ENCODE measurements at regions not wholly inside any gene's neighbourhood (a gene's known extent, or its start where the extent isn't known, plus 50 kb on each side); places are given as distances from the start of the nearest gene placed in this dataset.

DNA sequence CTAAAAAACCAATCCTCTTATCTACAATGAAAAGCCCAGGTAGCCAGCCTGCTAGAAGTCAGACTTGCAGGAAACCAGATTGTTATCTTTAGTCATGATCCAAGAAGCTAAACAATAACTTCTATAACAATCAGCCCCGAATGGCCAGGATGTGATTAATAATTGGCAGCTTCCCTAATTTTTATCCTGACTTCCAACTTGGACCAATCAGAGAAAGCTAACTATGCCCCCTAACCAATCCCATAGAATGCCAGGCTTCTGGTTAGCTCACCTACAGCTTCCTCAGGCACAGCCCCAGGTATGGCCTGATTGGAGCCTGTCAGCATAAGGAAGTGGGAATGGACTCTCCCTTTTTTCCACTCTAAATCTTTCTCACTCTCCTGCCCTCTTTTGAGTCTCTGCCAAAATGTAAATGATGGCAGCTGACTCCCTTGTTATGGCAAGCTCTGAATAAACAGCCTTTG, 394.9 kb downstream of the DLEU7 start:
- Histone ChIP-seq H3K4me3 (no peak overlapping the region), H3K4me1 (ENCODE audit: insufficient read depth) (peaks cover 8% of the 10 kb centered on the region), H2AFZ (no peak overlapping the region), H3K27ac (no peak overlapping the region), H4K20me1 (ENCODE audit: insufficient read depth, poor library complexity, severe bottlenecking) (no peaks in the 10 kb centered on the region), H3K79me2 (no peaks in the 10 kb centered on the region), H3K9me2 (replicated peaks; ENCODE audit: insufficient read depth) (no peaks in the 10 kb centered on the region), H3K27me3 (no peaks in the 10 kb centered on the region), H3K36me3 (replicated peaks; ENCODE audit: insufficient read depth, low read depth) (no peaks in the 10 kb centered on the region), H3K4me2 (no peak overlapping the region), H3K9me3 (ENCODE audit: low read depth) (no peaks in the 10 kb centered on the region)
- TF ChIP-seq EZH2 (IDR thresholded peaks at IDR 0.05; ENCODE audit: borderline replicate concordance), result no peak
- no peak for TF ChIP-seq CTCF (IDR thresholded peaks at IDR 0.05; ENCODE audit: poor library complexity)
- no peak for TF ChIP-seq EZH2phosphoT487 (IDR thresholded peaks at IDR 0.05; ENCODE audit: low read depth, severe bottlenecking, unreplicated experiment)
- WGBS (ENCODE audit: low lambda C conversion rate, missing lambda C conversion rate), result 33% methylated on average over 1 of the region's 1 CpG
- DNase-seq (ENCODE audit: low spot score), result no peak

- Histone ChIP-seq H3K9me2 (replicated peaks; ENCODE audit: insufficient read depth) (no peaks in the 10 kb centered on the region), H4K20me1 (ENCODE audit: insufficient read depth, poor library complexity, severe bottlenecking) (no peaks in the 10 kb centered on the region), H3K4me2 (no peak overlapping the region), H3K27ac (no peak overlapping the region), H3K4me3 (no peak overlapping the region), H3K36me3 (replicated peaks; ENCODE audit: insufficient read depth, low read depth) (no peaks in the 10 kb centered on the region), H3K9me3 (ENCODE audit: low read depth) (no peaks in the 10 kb centered on the region), H3K27me3 (no peaks in the 10 kb centered on the region), H3K79me2 (no peaks in the 10 kb centered on the region), H3K4me1 (ENCODE audit: insufficient read depth) (peaks cover 8% of the 10 kb centered on the region), H2AFZ (no peak overlapping the region)
- TF ChIP-seq CTCF (IDR thresholded peaks at IDR 0.05; ENCODE audit: poor library complexity), result no peak
- TF ChIP-seq EZH2phosphoT487 (IDR thresholded peaks at IDR 0.05; ENCODE audit: low read depth, severe bottlenecking, unreplicated experiment), result no peak
- TF ChIP-seq EZH2 (IDR thresholded peaks at IDR 0.05; ENCODE audit: borderline replicate concordance), result no peak
- WGBS (ENCODE audit: low lambda C conversion rate, missing lambda C conversion rate), result 98% methylated on average over 2 of the region's 2 CpGs
- no peak for DNase-seq (ENCODE audit: low spot score)
These were observed 394.0 kb downstream of the DLEU7 start for GRCh38 chr13:50449465-50449864.

DNA sequence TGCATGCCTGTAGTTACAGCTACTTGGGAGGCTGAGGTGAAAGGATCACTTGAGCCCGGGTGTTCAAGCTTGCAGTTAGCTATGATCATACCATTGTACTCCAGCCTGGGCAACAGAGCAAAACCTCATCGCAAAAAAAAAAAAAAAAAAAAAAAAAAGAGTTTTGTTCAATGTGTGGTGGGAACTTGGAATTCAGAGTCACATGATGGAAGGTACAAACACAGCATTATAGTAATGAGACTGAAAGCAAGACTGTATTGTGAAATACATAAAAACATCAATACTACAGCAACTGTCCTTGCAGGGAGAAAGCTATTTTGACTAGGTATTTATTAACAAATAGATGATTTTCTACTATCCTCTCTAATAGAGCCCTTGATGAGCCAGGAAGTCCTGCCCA, 393.2 kb downstream of the DLEU7 start:
- H3K79me2 ChIP-seq, result no peaks in the 10 kb centered on the region
- no peak overlapping the region for H3K27ac ChIP-seq
- no peaks in the 10 kb centered on the region for H4K20me1 ChIP-seq (ENCODE audit: insufficient read depth, poor library complexity, severe bottlenecking)
- H2AFZ ChIP-seq, result no peak overlapping the region
- no peaks in the 10 kb centered on the region for H3K9me2 ChIP-seq (replicated peaks; ENCODE audit: insufficient read depth)
- no peaks in the 10 kb centered on the region for H3K27me3 ChIP-seq
- TF ChIP-seq CTCF (IDR thresholded peaks at IDR 0.05; ENCODE audit: poor library complexity), result no peak
- no peak for TF ChIP-seq EZH2phosphoT487 (IDR thresholded peaks at IDR 0.05; ENCODE audit: low read depth, severe bottlenecking, unreplicated experiment)
- H3K4me1 ChIP-seq (ENCODE audit: insufficient read depth), result peaks cover 8% of the 10 kb centered on the region
- DNase-seq (ENCODE audit: low spot score), result no peak
- no peak overlapping the region for H3K4me2 ChIP-seq
- H3K36me3 ChIP-seq (replicated peaks; ENCODE audit: insufficient read depth, low read depth), result no peaks in the 10 kb centered on the region
- no peak overlapping the region for H3K4me3 ChIP-seq
- no peaks in the 10 kb centered on the region for H3K9me3 ChIP-seq (ENCODE audit: low read depth)
- 100% methylated on average over 2 of the region's 2 CpGs for WGBS (ENCODE audit: low lambda C conversion rate, missing lambda C conversion rate)

GRCh38 chr13:50451609-50452008, 391.9 kb downstream of the DLEU7 start:
- H4K20me1 ChIP-seq (ENCODE audit: insufficient read depth, poor library complexity, severe bottlenecking), result no peaks in the 10 kb centered on the region
- H3K9me3 ChIP-seq (ENCODE audit: low read depth), result no peaks in the 10 kb centered on the region
- H3K4me1 ChIP-seq (ENCODE audit: insufficient read depth), result peaks cover 8% of the 10 kb centered on the region
- no peaks in the 10 kb centered on the region for H3K79me2 ChIP-seq
- WGBS (ENCODE audit: low lambda C conversion rate, missing lambda C conversion rate), result 82% methylated on average over 3 of the region's 3 CpGs
- H2AFZ ChIP-seq, result no peak overlapping the region
- no peak overlapping the region for H3K27ac ChIP-seq
- no peaks in the 10 kb centered on the region for H3K9me2 ChIP-seq (replicated peaks; ENCODE audit: insufficient read depth)
- H3K27me3 ChIP-seq, result no peaks in the 10 kb centered on the region
- no peak for DNase-seq (ENCODE audit: low spot score)
- no peak overlapping the region for H3K4me2 ChIP-seq
- TF ChIP-seq EZH2 (IDR thresholded peaks at IDR 0.05; ENCODE audit: borderline replicate concordance), result no peak
- H3K4me3 ChIP-seq, result no peak overlapping the region
- H3K36me3 ChIP-seq (replicated peaks; ENCODE audit: insufficient read depth, low read depth), result no peaks in the 10 kb centered on the region

All from hepatocyte (in vitro differentiated cells).